Keratinocyte (primary cell): ENCODE measurements at regions not wholly inside any gene's neighbourhood (a gene's known extent, or its start where the extent isn't known, plus 50 kb on each side); places are given as distances from the start of the nearest gene placed in this dataset.

ENCODE experiments used
- DNase-seq: peaks from one replicate; pipeline ENCODE4 v3.0.0-alpha.2; 2011; ENCODE audit warnings: low read depth, missing footprints, low spot score
- FAIRE-seq: peaks from 2 replicates; lab custom pipeline; 2011; peaks lifted over from hg19 to GRCh38; lab: Jason Lieb, UNC
- H2AFZ ChIP-seq: 2 replicates; pipeline ENCODE4 v1.6.0; 2012; ENCODE audit warnings: low read length, control low read depth, inconsistent platforms; ENCODE audit not compliant: control insufficient read depth
- H3K27ac ChIP-seq: 2 replicates; pipeline ENCODE4 v1.5.1; 2011; ENCODE audit warnings: low read length; ENCODE audit not compliant: control insufficient read depth, insufficient read depth
- H3K27me3 ChIP-seq: 3 replicates; pipeline ENCODE4 v1.6.0; 2011; ENCODE audit warnings: low read length; ENCODE audit not compliant: control insufficient read depth, insufficient read depth; ENCODE audit errors: extremely low read depth
- H3K36me3 ChIP-seq, 2 experiments: 2 replicates in 1 of 2; 3 replicates in 1 of 2; pipeline ENCODE4 v1.5.1; 2011; ENCODE audit warnings: low read length in 2 of 2, mild to moderate bottlenecking in 1 of 2; ENCODE audit not compliant: control insufficient read depth in 2 of 2, insufficient read depth in 2 of 2; ENCODE audit errors: extremely low read depth in 1 of 2
- H3K4me1 ChIP-seq: 3 replicates; pipeline ENCODE4 v1.5.1; 2011; ENCODE audit warnings: low read length; ENCODE audit not compliant: control insufficient read depth, insufficient read depth; ENCODE audit errors: extremely low read depth
- H3K4me2 ChIP-seq: 3 replicates; pipeline ENCODE4 v1.6.0; 2011; ENCODE audit warnings: low read depth, low read length; ENCODE audit not compliant: control insufficient read depth, insufficient read depth; ENCODE audit errors: extremely low read depth
- H3K4me3 ChIP-seq, 3 experiments: fragments of 200-600 bp in 1 of 3; sonication (generic) in 1 of 3; 2 replicates in 2 of 3; 3 replicates in 1 of 3; pipeline ENCODE4 v1.5.1; 2011 to 2016; ENCODE audit warnings: low read length in 3 of 3, mild to moderate bottlenecking in 3 of 3, control low read depth in 2 of 3, inconsistent platforms in 1 of 3, low read depth in 1 of 3, mixed read lengths in 1 of 3, mixed run types in 1 of 3, moderate library complexity in 1 of 3; ENCODE audit not compliant: control insufficient read depth in 2 of 3, insufficient read depth in 2 of 3; ENCODE audit errors: extremely low read depth in 1 of 3
- H3K79me2 ChIP-seq: 2 replicates; pipeline ENCODE4 v1.6.0; 2012; ENCODE audit warnings: low read length; ENCODE audit not compliant: control insufficient read depth, insufficient read depth
- H3K9ac ChIP-seq: 3 replicates; pipeline ENCODE4 v1.6.0; 2011; ENCODE audit warnings: low read length; ENCODE audit not compliant: control insufficient read depth, insufficient read depth; ENCODE audit errors: extremely low read depth
- H3K9me1 ChIP-seq: 3 replicates; pipeline ENCODE4 v1.6.0; 2011; ENCODE audit warnings: low read length; ENCODE audit not compliant: control insufficient read depth, insufficient read depth; ENCODE audit errors: extremely low read depth
- H3K9me3 ChIP-seq: 2 replicates; pipeline ENCODE4 v1.5.1; 2012; ENCODE audit warnings: low read depth, low read length; ENCODE audit not compliant: control insufficient read depth
- H4K20me1 ChIP-seq: 3 replicates; pipeline ENCODE4 v1.6.0; 2011; ENCODE audit warnings: low read length; ENCODE audit not compliant: control insufficient read depth, insufficient read depth; ENCODE audit errors: extremely low read depth
- EZH2 ChIP-seq: IDR thresholded peaks from one replicate; pipeline ENCODE4 v1.6.1; 2012; ENCODE audit warnings: inconsistent platforms, mild to moderate bottlenecking, low read length, moderate library complexity
- dilution Hi-C: fragments of 300-500 bp; cut with MboI; formaldehyde crosslinking; loops from one replicate; pipeline ENCODE4 v1.7.0; 2020; ENCODE audit warnings: low sequenced_read_pairs; ENCODE audit not compliant: extremely low pct_ligation_motif_present
- TF ChIP-seq, protein P1 (sequence below), 3 experiments: IDR thresholded peaks in 1 of 3; conservative IDR thresholded peaks in 1 of 3; optimal IDR thresholded peaks in 1 of 3; 2 replicates in 2 of 3; 3 replicates in 1 of 3; pipeline versions ENCODE3 to v1.5.1; 2011; ENCODE audit warnings: low read length in 3 of 3, mild to moderate bottlenecking in 3 of 3, moderate library complexity in 2 of 3, control low read depth in 1 of 3, inconsistent platforms in 1 of 3; ENCODE audit not compliant: insufficient read depth in 2 of 3; ENCODE audit errors: extremely low read depth in 1 of 3

DNA sequence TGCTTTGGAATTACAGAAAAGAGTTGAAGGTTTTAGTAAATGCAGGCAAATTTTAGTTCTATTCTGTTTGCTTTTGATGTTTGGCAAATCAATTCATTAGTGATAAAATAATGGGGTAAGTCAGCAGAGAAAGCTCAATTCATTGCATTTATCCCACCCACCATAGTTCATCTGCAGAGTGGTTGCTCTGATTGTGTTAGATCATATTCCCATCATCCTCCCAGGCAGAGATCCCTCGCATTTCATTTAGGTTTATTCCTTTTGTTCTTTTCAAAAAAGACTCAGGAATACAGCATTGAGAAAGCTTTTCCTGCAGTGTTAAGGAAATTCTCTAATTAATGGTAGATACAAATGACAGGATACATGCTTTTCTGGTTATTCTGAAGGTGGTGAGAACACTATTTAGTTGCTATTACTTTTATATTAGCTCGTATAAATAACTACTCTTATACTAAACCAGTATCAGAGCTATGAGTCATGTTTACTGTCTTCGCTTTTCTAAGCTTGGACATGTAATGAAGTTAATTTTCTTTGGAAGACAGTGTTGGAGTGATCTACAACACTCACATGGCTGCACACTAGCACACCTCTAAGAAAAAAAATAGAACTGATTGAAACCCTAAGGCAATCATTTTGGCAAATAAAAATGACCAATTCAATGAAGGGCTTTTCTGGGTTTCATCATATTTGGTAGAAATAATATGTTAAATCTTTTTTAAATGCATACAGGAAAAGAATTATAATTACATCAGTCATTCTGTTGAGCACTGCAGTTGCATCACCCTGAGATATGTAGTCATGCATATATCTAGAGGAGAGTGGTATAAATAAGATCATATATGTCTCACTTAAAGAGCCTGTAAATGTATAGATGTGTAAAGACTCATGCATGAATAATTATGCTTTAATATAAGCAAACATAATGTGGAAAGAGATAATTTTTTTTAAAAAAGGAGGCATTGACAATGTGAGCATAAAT is 351.6 kb downstream of the PCDH7 start:
- no peak overlapping the region for H2AFZ ChIP-seq
- no peak overlapping the region for H3K4me3 ChIP-seq
- H3K4me2 ChIP-seq = peak overlapping the region; percentile 17
- TF ChIP-seq EZH2 = no peak
- TF ChIP-seq, protein P1, sequence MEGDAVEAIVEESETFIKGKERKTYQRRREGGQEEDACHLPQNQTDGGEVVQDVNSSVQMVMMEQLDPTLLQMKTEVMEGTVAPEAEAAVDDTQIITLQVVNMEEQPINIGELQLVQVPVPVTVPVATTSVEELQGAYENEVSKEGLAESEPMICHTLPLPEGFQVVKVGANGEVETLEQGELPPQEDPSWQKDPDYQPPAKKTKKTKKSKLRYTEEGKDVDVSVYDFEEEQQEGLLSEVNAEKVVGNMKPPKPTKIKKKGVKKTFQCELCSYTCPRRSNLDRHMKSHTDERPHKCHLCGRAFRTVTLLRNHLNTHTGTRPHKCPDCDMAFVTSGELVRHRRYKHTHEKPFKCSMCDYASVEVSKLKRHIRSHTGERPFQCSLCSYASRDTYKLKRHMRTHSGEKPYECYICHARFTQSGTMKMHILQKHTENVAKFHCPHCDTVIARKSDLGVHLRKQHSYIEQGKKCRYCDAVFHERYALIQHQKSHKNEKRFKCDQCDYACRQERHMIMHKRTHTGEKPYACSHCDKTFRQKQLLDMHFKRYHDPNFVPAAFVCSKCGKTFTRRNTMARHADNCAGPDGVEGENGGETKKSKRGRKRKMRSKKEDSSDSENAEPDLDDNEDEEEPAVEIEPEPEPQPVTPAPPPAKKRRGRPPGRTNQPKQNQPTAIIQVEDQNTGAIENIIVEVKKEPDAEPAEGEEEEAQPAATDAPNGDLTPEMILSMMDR (optimal IDR thresholded peaks at IDR 0.05 in 1 of 3, IDR thresholded peaks at IDR 0.05 in 1 of 3, conservative IDR thresholded peaks at IDR 0.05 in 1 of 3; ENCODE audit: extremely low read depth in 1 of 3, insufficient read depth in 2 of 3, low read length in 3 of 3) = no peak
- H4K20me1 ChIP-seq = no peaks in the 10 kb centered on the region
- H3K9me1 ChIP-seq = no peaks in the 10 kb centered on the region
- H3K27me3 ChIP-seq = no peaks in the 10 kb centered on the region
- no peaks in the 10 kb centered on the region for H3K9me3 ChIP-seq
- no peaks in the 10 kb centered on the region for H3K36me3 ChIP-seq
- H3K27ac ChIP-seq = no peak overlapping the region
- DNase-seq (no peak), FAIRE-seq (no peak)
- dilution Hi-C loops = no loop called here
- H3K9ac ChIP-seq = no peak overlapping the region
- no peaks in the 10 kb centered on the region for H3K79me2 ChIP-seq
- peaks cover 6% of the 10 kb centered on the region for H3K4me1 ChIP-seq

DNA sequence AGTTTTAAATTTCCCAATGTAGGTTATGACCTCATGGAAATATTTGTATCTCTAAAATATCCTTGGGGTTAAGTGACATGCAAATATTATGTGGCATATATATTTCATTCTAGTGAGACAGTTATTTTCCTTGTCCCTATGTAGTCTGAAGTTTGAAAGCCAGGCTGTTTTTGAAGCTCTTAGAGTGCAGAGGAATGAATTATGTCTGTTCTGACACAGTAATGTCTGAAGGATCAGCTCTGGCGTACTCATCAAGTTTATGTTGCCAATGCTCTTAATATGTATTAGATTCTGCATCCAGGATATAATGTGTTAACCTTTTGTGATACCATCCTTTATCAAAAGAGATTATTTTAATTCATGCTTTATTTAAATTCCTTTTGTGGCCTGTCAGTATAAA is 355.8 kb downstream of the PCDH7 start:
- Histone ChIP-seq H3K9me1 (no peaks in the 10 kb centered on the region), H4K20me1 (no peaks in the 10 kb centered on the region), H3K36me3 (no peaks in the 10 kb centered on the region), H3K4me3 (no peak overlapping the region), H3K9ac (no peak overlapping the region), H3K4me2 (no peak overlapping the region), H3K4me1 (peaks cover 6% of the 10 kb centered on the region), H3K27ac (no peak overlapping the region), H3K27me3 (no peaks in the 10 kb centered on the region), H3K9me3 (no peaks in the 10 kb centered on the region), H2AFZ (no peak overlapping the region), H3K79me2 (no peaks in the 10 kb centered on the region)
- FAIRE-seq = no peak
- TF ChIP-seq EZH2 = no peak
- TF ChIP-seq, protein P1 (optimal IDR thresholded peaks at IDR 0.05 in 1 of 3, IDR thresholded peaks at IDR 0.05 in 1 of 3, conservative IDR thresholded peaks at IDR 0.05 in 1 of 3; ENCODE audit: extremely low read depth in 1 of 3, insufficient read depth in 2 of 3, low read length in 3 of 3) = no peak
- dilution Hi-C loops = no loop called here
- DNase-seq = no peak
